ENCODE measurements at regions not wholly inside any gene's neighbourhood (a gene's known extent, or its start where the extent isn't known, plus 50 kb on each side); places are given as distances from the start of the nearest gene placed in this dataset.

DNA sequence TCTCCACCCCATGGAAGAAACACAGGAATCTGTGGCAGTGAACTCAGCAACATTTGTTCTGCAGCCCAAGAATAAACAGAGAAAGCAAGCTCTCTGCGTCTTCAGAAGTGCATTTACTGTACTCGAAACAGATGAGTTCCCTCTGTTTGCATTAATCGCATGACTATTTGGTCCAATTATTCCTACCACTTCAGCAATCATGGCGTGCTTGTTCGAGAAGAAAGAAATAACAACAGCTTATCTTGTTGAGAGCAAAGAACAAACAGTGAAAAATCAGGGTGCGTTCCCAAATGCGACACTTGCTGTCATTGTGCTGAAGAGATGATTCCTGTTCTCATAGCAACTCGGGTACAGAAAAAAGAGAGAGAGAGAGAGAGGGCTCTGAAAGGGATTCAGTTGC, 445.3 kb upstream of the MAF start:
- TF ChIP-seq CTCF (conservative IDR thresholded peaks at IDR 0.05) (no peak), ZFX (IDR thresholded peaks at IDR 0.05) (no peak)

Measured in C4-2B (cell line).